ENCODE measurements at regions not wholly inside any gene's neighbourhood (a gene's known extent, or its start where the extent isn't known, plus 50 kb on each side); places are given as distances from the start of the nearest gene placed in this dataset.
A peak's percentile ranks its signal among the peaks of the same experiment; 100 is the strongest.
"Not testable (repeated sequence)": the region's sequence is repeated elsewhere in the genome, so short reads cannot be mapped to it uniquely, and the experiment has no call there.

DNA sequence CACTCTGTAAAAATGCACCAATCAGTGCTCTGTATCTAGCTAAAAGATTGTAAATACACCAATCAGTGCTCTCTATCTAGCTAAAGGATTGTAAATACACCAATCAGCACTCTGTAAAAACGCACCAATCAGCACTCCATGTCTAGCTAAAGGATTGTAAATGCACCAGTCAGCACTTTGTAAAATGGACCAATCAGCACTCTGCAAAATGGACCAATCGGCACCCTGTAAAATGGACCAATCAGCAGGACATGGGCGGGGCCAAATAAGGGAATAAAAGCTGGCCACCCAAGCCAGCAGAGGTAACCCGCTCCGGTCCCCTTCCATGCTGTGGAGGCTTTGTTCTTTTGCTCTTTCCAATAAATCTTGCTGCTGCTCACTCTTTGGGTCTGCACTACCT is 140.7 kb downstream of the ELOVL4 start:
- not testable (repeated sequence) for DNase-seq

DNA sequence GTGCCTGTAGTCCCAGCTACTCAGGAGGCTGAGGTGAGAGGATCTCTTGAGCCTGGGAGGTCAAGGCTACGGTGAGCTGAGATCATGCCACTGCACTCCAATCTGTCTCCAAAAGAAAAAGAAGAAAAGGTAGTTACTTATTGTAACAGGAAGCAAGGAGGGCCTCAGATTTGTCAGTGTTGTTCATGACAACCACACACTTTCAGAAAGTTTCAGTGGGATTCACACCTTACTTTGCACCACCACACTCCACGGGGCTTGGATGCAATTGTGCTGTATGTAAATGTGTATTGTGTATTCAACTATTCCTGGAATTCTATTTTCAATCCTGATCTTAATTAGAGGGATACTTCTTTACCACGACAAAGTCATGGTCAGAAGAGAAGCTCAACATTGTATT is 142.6 kb downstream of the ELOVL4 start:
- DNase-seq: no peak

DNA sequence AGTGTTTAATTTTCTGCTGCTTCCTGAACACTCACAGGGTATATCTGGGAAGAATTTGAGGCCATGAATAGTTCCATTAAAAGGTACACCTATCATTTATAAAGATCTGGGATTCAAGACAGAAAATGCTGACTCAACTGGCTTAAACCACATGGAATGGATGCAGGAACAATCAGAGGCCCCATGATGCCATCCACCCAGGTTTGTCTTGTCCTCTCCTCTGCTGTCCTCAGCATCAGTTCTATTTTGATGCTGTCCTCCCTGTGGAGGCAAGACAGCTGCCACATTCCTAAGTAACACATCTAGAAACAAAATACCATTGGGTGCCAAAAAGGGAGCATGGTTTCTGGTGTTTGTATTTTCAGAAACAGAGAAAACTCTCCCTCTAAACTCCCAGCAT is 143.4 kb downstream of the ELOVL4 start:
- DNase-seq: no peak

DNA sequence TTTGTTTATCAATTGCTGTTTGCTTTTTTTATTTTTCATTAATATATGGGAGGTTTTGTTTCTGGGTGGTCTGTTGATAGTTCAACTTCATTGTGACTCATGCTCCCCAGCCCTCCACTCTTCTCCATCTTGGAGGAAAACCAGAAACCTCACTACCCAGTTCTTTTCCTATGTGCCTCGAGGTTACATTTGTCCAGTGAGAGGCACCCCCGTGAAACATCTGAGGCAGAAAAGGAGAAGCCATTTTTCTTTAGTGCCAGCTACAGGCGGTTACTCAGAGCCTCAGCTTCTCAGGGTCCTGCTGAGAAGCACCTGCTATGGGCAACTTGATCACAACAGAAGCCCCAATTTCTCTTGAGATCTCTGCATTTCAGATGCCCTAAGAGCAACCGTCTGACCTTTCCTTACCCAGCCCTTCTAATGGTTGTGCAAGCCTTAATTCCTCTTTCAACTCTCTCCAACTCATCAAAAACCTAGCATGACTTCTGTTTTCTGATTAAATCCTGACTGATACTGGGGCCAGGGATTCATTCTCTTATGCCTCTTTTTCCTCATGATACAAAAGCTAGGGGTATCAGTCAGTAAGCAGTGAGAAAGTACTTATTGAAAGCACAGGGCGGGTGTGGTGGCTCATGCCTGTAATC is 144.6 kb downstream of the ELOVL4 start:
- no peak for DNase-seq

DNA sequence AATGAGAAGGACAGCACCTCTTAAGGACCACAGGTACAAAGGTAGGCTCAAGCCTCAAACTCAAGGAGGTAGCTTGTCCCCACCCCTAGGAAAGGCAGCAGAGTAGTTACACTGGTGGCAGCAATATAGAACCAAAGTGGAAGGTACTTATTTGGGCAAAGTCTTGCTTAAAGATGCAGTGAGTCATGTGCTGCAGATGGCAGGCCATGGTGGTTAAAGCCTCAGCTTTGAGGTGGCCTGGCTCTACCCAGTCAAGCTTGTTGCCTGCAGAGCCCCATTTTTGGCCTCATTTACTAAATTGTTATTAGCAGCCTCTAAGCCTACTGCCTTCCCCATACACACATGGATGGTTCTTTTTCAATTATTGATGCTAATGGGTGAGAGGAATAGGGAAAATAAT is 146.0 kb downstream of the ELOVL4 start:
- DNase-seq: no peak

DNA sequence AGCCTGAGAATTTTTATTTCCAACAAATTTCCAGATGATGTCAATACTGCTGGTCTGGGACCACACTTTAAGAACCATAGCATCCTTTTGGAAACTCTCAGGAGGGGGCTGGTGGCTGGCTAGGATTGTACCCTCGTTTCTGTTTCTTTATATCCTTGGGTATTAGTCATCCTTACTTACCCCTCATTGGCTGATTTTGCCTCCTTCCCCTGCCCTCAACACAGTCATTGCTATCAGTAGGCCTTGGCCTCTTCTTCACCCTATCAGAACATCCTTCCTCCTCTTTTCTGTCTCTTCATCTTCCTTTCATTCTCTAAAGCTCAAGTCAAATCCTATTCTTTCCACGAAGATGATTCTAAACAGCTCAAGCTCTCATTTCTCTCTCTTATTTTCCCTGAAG is 148.5 kb downstream of the ELOVL4 start:
- no peak for DNase-seq

DNA sequence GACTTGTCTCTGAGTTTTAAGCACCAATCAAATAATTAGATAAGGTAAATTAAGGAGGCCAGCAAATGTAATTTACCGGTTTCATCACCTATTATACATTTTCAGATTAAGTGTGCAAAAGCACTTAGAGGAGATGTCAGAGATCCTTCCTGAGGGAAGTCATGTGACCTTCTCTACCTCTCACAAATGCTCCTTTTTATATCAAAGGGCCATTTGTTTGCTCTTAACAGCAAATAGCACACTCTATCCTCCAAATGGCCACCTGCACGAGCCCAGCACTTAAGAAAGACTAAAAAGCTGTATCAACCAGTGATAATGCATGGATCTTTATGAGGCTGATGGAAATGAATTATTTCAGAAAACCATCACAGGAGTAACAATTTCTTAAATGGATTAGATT is 149.4 kb downstream of the ELOVL4 start:
- DNase-seq: no peak

DNA sequence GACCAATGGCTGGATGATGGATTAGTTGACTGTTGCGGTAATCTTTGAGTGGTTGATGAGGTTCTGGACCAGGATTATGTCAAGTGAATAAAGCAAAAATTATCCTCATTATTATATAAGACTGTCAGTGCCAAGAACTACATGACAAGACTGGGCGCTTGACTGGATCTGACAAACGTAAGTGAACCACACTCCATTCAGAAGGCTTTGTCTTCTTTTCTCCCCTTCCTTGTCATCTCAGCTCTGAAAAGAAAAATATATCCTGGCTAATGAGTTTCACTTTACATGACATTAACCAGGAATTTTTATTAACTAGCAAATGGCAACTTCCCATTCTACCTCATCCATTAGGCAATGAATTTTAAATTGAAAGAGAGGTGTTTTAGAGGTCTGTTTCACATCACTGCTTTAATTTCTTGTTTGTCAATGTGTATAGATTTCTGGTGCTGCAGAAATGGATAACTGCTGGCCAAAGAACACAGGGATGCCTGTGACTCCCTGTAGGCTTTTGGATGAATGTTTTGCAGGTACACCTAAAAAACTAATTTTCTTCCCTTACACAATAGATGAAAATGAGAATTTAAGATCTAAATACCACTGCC is 150.1 kb downstream of the ELOVL4 start:
- no peak for DNase-seq

DNA sequence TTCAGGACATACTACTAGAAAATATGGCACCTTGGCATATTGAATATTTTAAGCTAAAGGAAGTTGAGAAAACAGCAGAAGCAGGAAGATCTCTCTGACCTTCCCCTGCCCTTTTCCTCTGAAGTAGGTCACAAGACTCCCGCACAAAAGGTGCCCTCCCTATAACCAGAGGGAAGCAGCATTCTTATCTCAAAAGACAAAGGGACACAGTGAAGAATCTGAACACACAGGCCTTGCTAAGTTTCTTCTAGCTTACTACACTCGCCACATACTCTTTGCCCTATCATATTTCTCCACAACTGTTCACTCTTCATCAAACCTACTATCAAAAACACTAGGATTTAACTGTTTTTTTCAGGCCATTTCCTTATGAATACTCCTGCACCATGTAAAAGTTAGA is 151.2 kb downstream of the ELOVL4 start:
- no peak for DNase-seq

DNA sequence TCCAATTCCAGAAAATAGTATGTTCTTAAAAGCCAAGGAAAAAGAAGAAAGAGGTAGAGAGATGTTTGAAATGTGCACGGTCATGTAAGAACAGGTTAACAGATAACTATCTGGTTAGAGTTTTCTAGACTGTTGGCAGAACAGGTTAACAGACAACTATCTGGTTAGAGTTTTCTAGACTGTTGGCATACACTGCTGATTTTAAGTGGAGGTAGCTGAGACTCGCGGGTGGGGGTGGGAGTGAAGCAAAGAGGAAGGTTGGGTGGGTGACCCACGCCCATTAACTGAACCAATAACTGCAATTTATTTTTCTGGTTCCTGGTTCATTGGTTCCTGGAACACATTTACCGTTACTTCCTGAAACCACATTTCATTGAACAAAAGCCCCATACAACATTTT is 157.5 kb downstream of the ELOVL4 start:
- no peak for DNase-seq

DNA sequence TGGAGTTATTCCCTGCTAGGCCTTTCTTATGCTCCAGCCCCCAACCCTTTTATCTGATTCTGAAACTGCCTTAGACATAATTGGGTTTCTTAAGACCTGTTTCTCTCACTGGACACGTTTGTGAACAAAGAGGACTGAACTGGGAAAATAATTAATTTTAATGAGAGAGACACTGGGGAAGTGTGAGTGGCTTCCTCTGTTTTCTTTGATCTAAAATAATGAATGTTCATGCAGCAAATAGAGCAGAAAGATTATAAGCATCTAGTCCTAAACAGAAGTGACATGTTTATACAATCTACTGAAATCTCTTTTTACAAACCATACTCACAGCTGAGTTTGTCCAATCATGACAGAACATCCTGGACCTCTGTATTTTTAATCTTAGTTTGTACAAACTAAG is 157.6 kb downstream of the SH3BGRL2 start:
- DNase-seq: no peak

DNA sequence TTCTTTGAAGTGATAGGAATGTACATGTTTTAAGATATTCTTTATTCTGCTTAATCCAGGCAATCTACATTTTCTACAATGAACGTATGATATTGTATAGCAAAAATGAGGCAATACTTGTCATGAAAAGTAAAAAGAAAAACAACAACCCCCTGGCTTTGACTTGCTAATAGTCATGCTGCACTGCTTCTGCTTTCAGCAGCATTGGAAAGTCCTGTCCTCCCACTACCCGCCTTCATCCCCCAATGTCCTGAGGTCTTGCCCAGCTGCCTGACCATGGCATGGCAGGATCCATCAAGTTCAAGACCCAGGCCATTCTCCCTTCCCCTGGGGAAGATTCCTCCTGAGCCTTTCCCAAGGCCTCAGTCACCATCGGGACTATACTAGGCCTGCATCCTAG is 156.5 kb downstream of the SH3BGRL2 start:
- no peak for DNase-seq

DNA sequence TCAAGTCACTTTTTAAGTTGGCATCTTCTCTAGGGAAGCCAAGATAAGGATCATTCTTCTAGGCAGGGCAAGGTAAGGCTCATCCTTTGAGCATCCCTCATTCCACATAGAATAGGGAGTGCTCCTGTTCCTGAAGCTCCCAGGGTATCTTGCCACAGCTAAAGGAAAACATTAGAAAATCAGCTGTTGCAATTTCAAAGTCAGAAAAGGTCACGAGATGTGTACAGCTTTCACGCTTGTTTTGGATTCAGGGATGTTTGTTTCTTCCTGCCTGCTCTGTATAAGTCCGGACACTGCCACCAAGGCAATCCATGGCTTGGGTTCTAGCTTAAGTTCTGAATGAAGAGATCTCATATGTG is 153.2 kb downstream of the SH3BGRL2 start:
- DNase-seq: no peak

DNA sequence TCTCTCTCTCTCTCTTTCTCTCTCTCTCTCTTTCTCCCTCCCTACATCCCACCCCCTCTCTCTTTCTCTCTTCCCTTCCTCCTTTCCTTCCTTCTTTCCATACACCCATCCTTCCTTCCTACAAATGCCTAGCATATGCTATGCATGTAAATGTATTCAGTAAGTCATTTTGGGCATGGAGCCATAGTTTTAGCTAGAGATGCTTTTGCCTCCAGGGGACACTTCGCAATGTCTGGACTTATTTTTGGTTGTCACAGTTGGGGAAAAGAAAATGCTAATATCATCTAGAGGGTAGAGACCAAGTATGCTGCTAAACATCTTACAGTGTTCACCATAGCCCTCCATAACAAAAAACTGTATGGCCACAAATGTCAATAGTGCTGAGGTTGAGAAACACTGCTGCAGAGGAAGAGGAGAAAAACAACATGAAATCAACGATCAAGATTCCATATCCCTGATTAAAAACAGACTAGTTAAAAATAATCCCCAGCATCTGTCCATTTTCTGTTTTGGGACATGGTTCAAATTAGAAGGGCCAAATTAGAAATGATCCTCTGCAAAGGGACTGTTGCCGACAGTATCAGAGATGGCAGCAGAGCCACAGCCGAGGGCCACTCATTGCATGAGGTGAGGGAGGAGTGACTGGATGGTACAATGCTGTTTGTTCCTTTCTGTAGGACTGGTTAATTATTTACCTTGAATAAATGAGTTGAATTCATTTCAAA is 152.7 kb downstream of the SH3BGRL2 start:
- DNase-seq: no peak

DNA sequence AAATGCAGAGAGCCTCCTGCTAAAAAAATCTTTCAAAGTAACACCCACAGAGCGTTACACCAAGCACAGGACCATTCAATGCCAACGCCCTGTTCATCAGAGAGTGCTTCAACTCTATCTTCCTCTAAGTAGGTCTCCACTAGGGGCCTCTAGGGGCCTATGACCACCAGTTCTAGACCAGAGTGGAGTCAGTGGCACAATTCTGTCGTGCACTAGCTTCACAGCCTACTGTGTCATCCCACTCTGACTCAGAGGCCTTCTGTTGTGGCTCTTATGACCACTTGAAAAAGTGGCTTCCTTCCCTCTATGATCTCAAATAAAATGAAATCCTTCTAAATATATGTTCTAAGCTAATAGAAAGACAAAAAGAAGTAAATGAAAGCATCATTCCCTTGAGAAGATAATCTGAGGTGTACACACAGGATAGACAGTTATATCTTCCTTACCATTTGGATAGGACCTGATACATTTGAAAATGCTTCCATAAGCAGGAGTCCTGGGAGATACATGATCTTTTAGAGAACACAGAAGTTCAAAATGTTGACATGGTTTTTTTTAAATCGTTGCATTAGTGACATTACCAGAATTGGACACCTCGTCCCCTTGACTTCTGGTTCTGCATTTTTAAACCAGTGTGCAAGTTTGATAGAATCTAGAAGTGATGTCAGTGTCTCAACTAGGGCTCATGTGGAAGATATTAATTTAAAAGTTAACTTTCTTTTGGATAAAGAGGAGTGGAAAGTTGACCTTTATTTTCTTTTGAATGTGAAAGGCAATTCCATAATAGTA is 151.9 kb downstream of the SH3BGRL2 start:
- no peak for DNase-seq

DNA sequence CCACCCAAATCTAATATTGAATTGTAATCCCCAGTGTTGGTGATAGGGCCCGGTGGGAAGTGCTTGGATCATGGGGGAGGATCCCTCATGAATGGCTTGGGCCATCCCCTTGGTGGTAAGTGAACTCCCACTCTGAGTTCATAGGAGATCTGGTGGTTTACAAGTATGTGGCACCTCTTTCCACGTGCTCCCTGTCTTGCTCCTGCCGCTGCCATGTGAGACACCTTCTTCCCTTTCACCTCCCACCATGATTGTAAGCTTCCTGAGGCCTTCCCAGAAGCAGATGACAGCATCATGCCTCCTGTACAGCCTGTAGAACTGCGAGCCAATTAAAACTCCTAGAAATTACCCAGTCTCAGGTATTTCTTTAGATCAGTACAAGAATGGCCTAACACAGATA is 150.8 kb downstream of the SH3BGRL2 start:
- no peak for DNase-seq

DNA sequence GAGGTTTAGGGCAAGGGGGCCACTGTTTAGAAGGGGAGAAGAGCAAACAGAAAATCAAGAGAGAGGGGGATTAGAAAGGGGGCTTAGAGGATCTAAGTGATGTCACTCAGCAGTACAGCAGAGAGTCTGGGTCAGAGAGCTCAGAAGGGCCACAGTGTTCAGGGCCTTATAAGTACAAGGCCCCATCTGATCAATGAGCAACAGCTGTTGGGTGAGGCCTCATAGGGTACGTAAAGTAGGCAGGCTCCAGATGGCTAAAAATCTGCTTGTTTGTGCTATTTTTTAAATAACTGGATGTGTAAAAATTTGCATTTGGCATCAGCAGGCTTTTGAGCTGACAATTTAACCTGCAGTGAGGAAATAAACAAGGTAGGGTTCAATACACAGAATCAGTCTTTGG is 149.8 kb downstream of the SH3BGRL2 start:
- peak; percentile 34 for DNase-seq

DNA sequence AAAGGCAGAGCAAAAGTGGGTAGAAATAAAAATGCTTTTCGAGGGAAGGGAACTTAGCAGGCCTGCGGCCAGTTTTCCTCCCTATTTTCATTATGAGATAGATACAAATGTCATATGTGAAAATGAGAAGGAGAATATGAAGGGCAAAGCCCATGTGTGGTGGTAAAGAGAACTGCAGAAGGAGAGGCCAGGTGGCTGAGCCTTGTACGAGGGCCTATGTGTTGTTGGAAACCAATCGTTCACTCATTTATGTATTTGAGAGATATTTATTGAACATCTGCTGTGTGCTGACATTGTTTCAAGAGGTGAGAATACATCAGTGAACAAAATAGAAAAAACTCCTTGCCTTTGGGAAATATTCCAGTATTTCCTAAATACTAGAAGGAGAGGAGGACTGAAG is 147.7 kb downstream of the SH3BGRL2 start:
- DNase-seq: no peak

DNA sequence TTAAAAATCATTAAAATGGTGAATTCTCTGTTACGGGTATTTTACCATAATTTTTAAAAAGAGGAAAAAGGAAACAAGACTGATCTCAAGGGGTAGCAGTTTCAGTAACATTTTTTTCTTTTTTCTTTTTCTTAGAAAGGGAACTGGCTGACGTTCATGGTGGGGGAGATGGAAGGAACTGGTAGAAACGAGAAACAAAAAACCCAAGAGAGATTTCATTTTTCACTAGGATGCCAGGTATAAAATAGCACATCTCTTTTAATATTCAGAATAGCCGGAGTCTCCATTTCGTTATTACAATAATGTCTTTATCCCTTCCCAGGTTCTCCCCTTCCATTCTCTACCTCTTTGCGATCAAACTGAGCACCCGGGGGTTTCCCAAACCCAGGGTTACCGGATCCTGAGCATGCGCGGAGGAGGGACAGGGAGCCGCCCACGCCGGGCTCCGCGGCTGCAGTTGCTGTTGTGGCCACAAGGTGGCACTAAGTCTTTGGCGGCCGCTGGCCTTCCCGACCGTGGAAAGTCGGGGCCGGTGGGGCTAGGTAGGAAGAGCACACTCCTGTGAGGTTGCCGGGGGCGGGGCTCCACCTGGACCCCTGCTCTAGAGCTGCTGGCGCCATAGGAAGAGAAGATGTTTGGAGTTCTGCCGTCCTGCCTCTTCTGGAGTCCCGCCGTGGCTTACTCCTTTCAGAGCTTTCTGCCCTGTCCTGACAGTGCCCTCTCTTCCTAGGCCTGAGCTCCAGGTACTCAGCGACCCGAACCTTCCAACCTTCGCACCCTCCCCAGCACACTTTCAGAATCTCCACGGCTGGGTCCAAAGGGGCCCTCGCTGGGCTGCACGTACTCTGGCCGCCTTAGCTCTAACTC is 146.8 kb downstream of the SH3BGRL2 start:
- DNase-seq: no peak

DNA sequence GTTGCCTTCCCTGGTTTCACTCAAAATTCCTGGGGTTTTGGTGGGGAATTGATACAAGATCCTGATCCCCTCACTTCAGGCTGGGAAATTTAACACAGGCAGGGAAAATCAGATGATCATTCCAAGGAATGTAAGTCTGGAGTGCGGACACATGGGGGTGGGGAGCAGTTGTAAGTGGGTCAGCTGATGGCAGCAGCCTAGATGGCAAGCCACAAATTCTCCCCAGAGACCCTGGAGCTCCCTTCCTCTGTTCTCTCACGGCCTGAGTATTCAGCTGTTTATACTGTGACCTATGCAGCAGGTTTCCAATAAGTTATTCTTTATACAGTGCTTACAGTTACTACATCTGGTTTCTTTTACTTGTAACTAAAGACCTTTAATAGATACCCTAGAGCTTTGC is 144.9 kb downstream of the SH3BGRL2 start:
- no peak for DNase-seq

DNA sequence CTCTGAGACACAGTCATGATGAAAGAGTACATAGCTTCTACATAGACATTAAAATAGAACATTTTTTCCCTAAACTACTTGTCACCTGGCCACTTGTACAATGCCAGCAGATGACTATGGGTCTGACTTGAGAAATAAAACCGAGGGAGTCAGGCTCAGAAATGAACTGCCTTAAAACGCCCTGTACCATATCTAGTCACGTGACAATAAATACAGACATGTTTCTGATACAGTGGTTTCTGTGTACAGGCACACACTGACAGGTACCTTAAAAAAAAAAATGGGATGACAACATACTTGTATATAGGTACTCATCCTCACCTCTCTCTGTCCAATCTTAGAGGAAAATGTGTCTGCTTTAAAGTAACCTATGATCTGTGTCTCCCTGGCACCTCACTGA is 144.1 kb downstream of the SH3BGRL2 start:
- no peak for DNase-seq

DNA sequence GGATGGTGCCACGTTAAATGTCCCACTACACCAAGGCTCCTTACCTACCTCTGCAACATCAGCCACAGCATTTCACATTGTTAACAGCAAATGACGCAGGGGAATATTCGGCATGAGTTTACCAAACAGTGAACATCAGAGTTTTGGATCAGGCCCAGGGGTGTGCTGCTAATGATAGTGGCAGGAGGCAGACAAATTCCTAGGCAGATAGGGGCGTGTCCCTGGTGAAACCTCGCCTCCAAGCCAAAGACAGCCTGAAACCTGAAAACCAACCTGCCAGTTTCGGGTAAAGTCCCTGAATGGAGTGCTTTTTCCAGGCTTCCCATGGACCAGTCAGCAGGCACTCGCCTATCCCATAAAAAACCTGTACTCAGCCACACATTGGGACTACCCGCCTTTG is 133.6 kb downstream of the SH3BGRL2 start:
- DNase-seq: no peak

DNA sequence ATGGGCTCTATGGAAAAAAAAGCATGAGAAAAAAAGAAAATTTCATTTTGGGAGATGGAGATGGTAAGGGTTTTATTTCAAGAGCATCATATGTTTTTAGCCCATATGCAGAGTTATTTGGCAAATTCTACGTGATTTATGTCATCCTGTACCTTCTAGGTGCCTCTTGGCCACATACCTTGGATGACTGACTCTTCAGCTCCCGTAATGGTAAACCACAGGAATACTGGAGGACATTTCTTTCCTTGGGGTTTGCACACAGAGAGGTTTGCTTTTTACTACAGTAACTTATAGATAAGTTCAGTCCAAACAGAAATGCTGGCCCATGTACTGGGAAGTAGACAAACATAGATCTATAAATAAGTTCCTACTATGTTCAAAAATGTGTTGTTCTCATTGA is 132.2 kb downstream of the SH3BGRL2 start:
- DNase-seq: no peak

Data from NCI-H1694 treated with DMSO at 0.1 percent for 48 hours (cell line).